Cardiac muscle cell (in vitro differentiated cells and primary cell): ENCODE measurements at regions not wholly inside any gene's neighbourhood (a gene's known extent, or its start where the extent isn't known, plus 50 kb on each side); places are given as distances from the start of the nearest gene placed in this dataset.

Experiments used
- DNase-seq, 2 donors: peaks; one replicate each; pipeline versions ENCODE4 v3.0.0 to v3.0.0-alpha.2; 2010 to 2017; ENCODE audit warnings: low read depth in 1 of 2, low spot score in 1 of 2
- H3K27ac ChIP-seq: fragments of 200-600 bp; sonication (generic); 2 replicates; pipeline ENCODE4 v1.5.1; 2016
- H3K27me3 ChIP-seq: fragments of 200-600 bp; sonication (generic); 2 replicates; pipeline ENCODE4 v1.6.0; 2016; ENCODE audit warnings: control low read depth
- H3K36me3 ChIP-seq: fragments of 200-600 bp; sonication (generic); 2 replicates; pipeline ENCODE4 v1.5.1; 2016; ENCODE audit warnings: control low read depth
- H3K4me1 ChIP-seq: fragments of 200-600 bp; sonication (generic); 2 replicates; pipeline ENCODE4 v1.8.1; 2017; ENCODE audit warnings: low read depth, mild to moderate bottlenecking, mixed run types
- H3K4me3 ChIP-seq: fragments of 200-600 bp; sonication (generic); 2 replicates; pipeline ENCODE4 v1.5.1; 2016; ENCODE audit warnings: mild to moderate bottlenecking
- H3K9me3 ChIP-seq: fragments of 200-600 bp; sonication (generic); 2 replicates; pipeline ENCODE4 v1.5.1; 2017; ENCODE audit warnings: low read depth, mild to moderate bottlenecking, control low read depth
- CTCF ChIP-seq: IDR thresholded peaks from 2 replicates; pipeline ENCODE4 v1.5.1; 2012; ENCODE audit warnings: low read depth, mild to moderate bottlenecking, low read length

GRCh38 chr16:65769055-65769465 is 597.4 kb upstream of the CDH5 start:
- Histone ChIP-seq H3K36me3 (no peaks in the 10 kb centered on the region), H3K4me3 (no peak overlapping the region)

GRCh38 chr16:65767125-65767524 is 599.4 kb upstream of the CDH5 start:
- no peaks in the 10 kb centered on the region for H3K27me3 ChIP-seq
- TF ChIP-seq CTCF: no peak
- no peaks in the 10 kb centered on the region for H3K36me3 ChIP-seq
- H3K27ac ChIP-seq: peak overlapping the region; percentile 13
- H3K4me1 ChIP-seq: peaks cover 7% of the 10 kb centered on the region
- H3K9me3 ChIP-seq: no peaks in the 10 kb centered on the region
- peak in 1 of 2 donors; percentile 62 for DNase-seq
- H3K4me3 ChIP-seq: no peak overlapping the region

More at GRCh38 chr16:65769055-65769465, 597.4 kb upstream of the CDH5 start:
- no peaks in the 10 kb centered on the region for H3K9me3 ChIP-seq
- H3K27me3 ChIP-seq: no peaks in the 10 kb centered on the region
- peaks cover 24% of the 10 kb centered on the region for H3K4me1 ChIP-seq
- H3K27ac ChIP-seq: no peak overlapping the region
- TF ChIP-seq CTCF: no peak
- peak in 1 of 2 donors; percentile 87 for DNase-seq

GRCh38 chr16:65763640-65764305 is 602.7 kb upstream of the CDH5 start:
- no peaks in the 10 kb centered on the region for H3K27me3 ChIP-seq
- no peak overlapping the region for H3K4me3 ChIP-seq
- no peaks in the 10 kb centered on the region for H3K36me3 ChIP-seq
- peaks cover 3% of the 10 kb centered on the region for H3K4me1 ChIP-seq
- no peak for TF ChIP-seq CTCF
- no peak for DNase-seq
- H3K9me3 ChIP-seq: no peaks in the 10 kb centered on the region
- no peak overlapping the region for H3K27ac ChIP-seq

- TF ChIP-seq CTCF: no peak
- Histone ChIP-seq H3K27me3 (no peaks in the 10 kb centered on the region), H3K27ac (no peak overlapping the region), H3K9me3 (no peaks in the 10 kb centered on the region), H3K36me3 (no peaks in the 10 kb centered on the region), H3K4me1 (no peaks in the 10 kb centered on the region), H3K4me3 (no peak overlapping the region)
- DNase-seq: no peak
These were observed 605.6 kb upstream of the CDH5 start for GRCh38 chr16:65760874-65761273.

- Histone ChIP-seq H3K27ac (no peak overlapping the region), H3K27me3 (no peaks in the 10 kb centered on the region), H3K4me1 (no peaks in the 10 kb centered on the region), H3K4me3 (no peak overlapping the region), H3K9me3 (no peaks in the 10 kb centered on the region), H3K36me3 (no peaks in the 10 kb centered on the region)
- no peak for TF ChIP-seq CTCF
- DNase-seq: no peak
These were observed 607.9 kb upstream of the CDH5 start for GRCh38 chr16:65758620-65759019.
